HEK293 (cell line): ENCODE measurements at regions not wholly inside any gene's neighbourhood (a gene's known extent, or its start where the extent isn't known, plus 50 kb on each side); places are given as distances from the start of the nearest gene placed in this dataset.

ENCODE experiments used
- CTCF ChIA-PET: fragments of 350-600 bp; formaldehyde crosslinking; extraction: SDS; loops from one replicate; lab custom pipeline; 2021; ENCODE audit warnings: antibody characterized with exemption; lab: Yijun Ruan, JAX
- POLR2A ChIA-PET: fragments of 300-600 bp; formaldehyde crosslinking; extraction: SDS; loops from one replicate; lab custom pipeline; 2020; ENCODE audit warnings: antibody characterized with exemption, inconsistent platforms; lab: Yijun Ruan, JAX
- H3K27ac ChIP-seq: fragments of 200-500 bp; sonication (Bioruptor generic); 2 replicates; pipeline ENCODE4 v1.5.1; 2014; ENCODE audit warnings: low read depth, low read length, control low read depth, inconsistent platforms; ENCODE audit errors: extremely low read depth
- H3K36me3 ChIP-seq, 2 experiments: fragments of 200-500 bp in 1 of 2; sonication (Bioruptor generic) in 1 of 2; 1 replicate in 1 of 2; 2 replicates in 1 of 2; pipeline ENCODE4 v1.5.1; 2014 to 2017; ENCODE audit warnings: inconsistent platforms in 2 of 2, low read length in 2 of 2; ENCODE audit not compliant: control insufficient read depth in 2 of 2, insufficient read depth in 1 of 2
- H3K4me1 ChIP-seq: fragments of 200-500 bp; sonication (Bioruptor generic); 2 replicates; pipeline ENCODE4 v1.5.1; 2014; ENCODE audit warnings: mild to moderate bottlenecking, low read length, inconsistent platforms; ENCODE audit not compliant: control insufficient read depth, insufficient read depth
- H3K4me3 ChIP-seq: 2 replicates; pipeline ENCODE4 v1.5.1; 2011; ENCODE audit warnings: low read depth, mild to moderate bottlenecking, control low read depth, low read length, moderate library complexity
- H3K9me3 ChIP-seq: fragments of 200-500 bp; sonication (Bioruptor generic); 2 replicates; pipeline ENCODE4 v1.5.1; 2014; ENCODE audit warnings: low read depth, low read length, inconsistent platforms; ENCODE audit not compliant: control insufficient read depth, insufficient read depth
- ELK4 ChIP-seq: IDR thresholded peaks from 2 replicates; pipeline ENCODE4 v1.6.1; 2011; ENCODE audit warnings: mild to moderate bottlenecking, low read depth, low read length, borderline replicate concordance
- HOXD13 ChIP-seq: sonication (generic); formaldehyde crosslinking; IDR thresholded peaks from 2 replicates; pipeline ENCODE4 v1.8.0; 2022; ENCODE audit warnings: missing genetic modification reagents, borderline replicate concordance
- KLF9 ChIP-seq: fragments of 450-650 bp; formaldehyde crosslinking; IDR thresholded peaks from 2 replicates; pipeline ENCODE4 v1.5.1; 2016; ENCODE audit warnings: missing biosample characterization, missing genetic modification characterization, low read depth
- TRIM28 ChIP-seq: IDR thresholded peaks from 2 replicates; pipeline ENCODE4 v1.6.1; 2011; ENCODE audit warnings: low read length, control low read depth, borderline replicate concordance
- ZBTB48 ChIP-seq: fragments of 450-650 bp; formaldehyde crosslinking; IDR thresholded peaks from 2 replicates; pipeline ENCODE4 v1.5.1; 2016; ENCODE audit warnings: missing biosample characterization, missing genetic modification characterization
- ZFHX2 ChIP-seq: fragments of 450-650 bp; formaldehyde crosslinking; conservative IDR thresholded peaks from 2 replicates; pipeline ENCODE4 v1.5.1; 2016; ENCODE audit warnings: missing biosample characterization, missing genetic modification characterization
- ZFP3 ChIP-seq: fragments of 450-650 bp; formaldehyde crosslinking; IDR thresholded peaks from 2 replicates; pipeline ENCODE4 v1.5.1; 2016; ENCODE audit warnings: low read depth, missing biosample characterization, missing genetic modification characterization
- ZFP37 ChIP-seq: fragments of 450-650 bp; formaldehyde crosslinking; IDR thresholded peaks from 2 replicates; pipeline ENCODE4 v1.5.1; 2016; ENCODE audit warnings: missing biosample characterization, missing genetic modification characterization
- ZNF18 ChIP-seq: fragments of 450-650 bp; formaldehyde crosslinking; IDR thresholded peaks from 2 replicates; pipeline ENCODE4 v1.5.1; 2016; ENCODE audit warnings: missing biosample characterization, missing genetic modification characterization
- ZNF202 ChIP-seq: fragments of 450-650 bp; formaldehyde crosslinking; IDR thresholded peaks from 2 replicates; pipeline ENCODE4 v1.5.1; 2016; ENCODE audit warnings: missing biosample characterization, missing genetic modification characterization, borderline replicate concordance
- ZNF26 ChIP-seq: fragments of 450-650 bp; formaldehyde crosslinking; IDR thresholded peaks from 2 replicates; pipeline ENCODE4 v1.5.1; 2016; ENCODE audit warnings: missing biosample characterization, missing genetic modification characterization
- ZNF292 ChIP-seq: fragments of 450-650 bp; formaldehyde crosslinking; IDR thresholded peaks from 2 replicates; pipeline ENCODE4 v1.5.1; 2016; ENCODE audit warnings: low read depth, missing biosample characterization, missing genetic modification characterization, borderline replicate concordance
- ZNF354C ChIP-seq: fragments of 450-650 bp; formaldehyde crosslinking; IDR thresholded peaks from 2 replicates; pipeline ENCODE4 v1.5.1; 2016; ENCODE audit warnings: missing biosample characterization, missing genetic modification characterization, low read depth, borderline replicate concordance
- ZNF362 ChIP-seq: fragments of 450-650 bp; formaldehyde crosslinking; IDR thresholded peaks from 2 replicates; pipeline ENCODE4 v1.5.1; 2016; ENCODE audit warnings: missing biosample characterization, missing genetic modification characterization
- ZNF518A ChIP-seq: fragments of 450-650 bp; formaldehyde crosslinking; conservative IDR thresholded peaks from 2 replicates; pipeline ENCODE4 v1.5.1; 2016; ENCODE audit warnings: low read depth, missing biosample characterization, missing genetic modification characterization
- ZNF521 ChIP-seq: fragments of 450-650 bp; formaldehyde crosslinking; IDR thresholded peaks from 2 replicates; pipeline ENCODE4 v1.5.1; 2017; ENCODE audit warnings: missing biosample characterization, mild to moderate bottlenecking, missing genetic modification characterization
- ZNF621 ChIP-seq: fragments of 450-650 bp; formaldehyde crosslinking; IDR thresholded peaks from 2 replicates; pipeline ENCODE4 v1.5.1; 2017; ENCODE audit warnings: missing biosample characterization, missing genetic modification characterization
- ZNF654 ChIP-seq: fragments of 450-650 bp; formaldehyde crosslinking; IDR thresholded peaks from 2 replicates; pipeline ENCODE4 v1.5.1; 2016; ENCODE audit warnings: low read depth, missing biosample characterization, missing genetic modification characterization
- ZNF660 ChIP-seq: fragments of 450-650 bp; IDR thresholded peaks from 2 replicates; pipeline ENCODE4 v1.5.1; 2018; ENCODE audit warnings: missing biosample characterization, mild to moderate bottlenecking, missing genetic modification characterization
- ZNF670 ChIP-seq: fragments of 450-650 bp; formaldehyde crosslinking; IDR thresholded peaks from 2 replicates; pipeline ENCODE4 v1.5.1; 2016; ENCODE audit warnings: missing biosample characterization, missing genetic modification characterization, low read depth
- ZNF76 ChIP-seq: fragments of 450-650 bp; formaldehyde crosslinking; IDR thresholded peaks from 2 replicates; pipeline ENCODE4; 2016; ENCODE audit warnings: low read depth, missing biosample characterization, missing genetic modification characterization, borderline replicate concordance
- ZNF777 ChIP-seq: fragments of 450-650 bp; formaldehyde crosslinking; IDR thresholded peaks from 2 replicates; pipeline ENCODE4 v1.5.1; 2017; ENCODE audit warnings: missing biosample characterization, missing genetic modification characterization, borderline replicate concordance
- ZNF843 ChIP-seq: fragments of 450-650 bp; formaldehyde crosslinking; IDR thresholded peaks from 2 replicates; pipeline ENCODE4 v1.5.1; 2016; ENCODE audit warnings: missing biosample characterization, missing genetic modification characterization
- ZSCAN16 ChIP-seq: fragments of 450-650 bp; formaldehyde crosslinking; IDR thresholded peaks from 2 replicates; pipeline ENCODE4 v1.5.1; 2016; ENCODE audit warnings: missing biosample characterization, missing genetic modification characterization
- ZSCAN18 ChIP-seq: fragments of 450-650 bp; formaldehyde crosslinking; IDR thresholded peaks from 2 replicates; pipeline ENCODE4 v1.5.1; 2016; ENCODE audit warnings: missing biosample characterization, missing genetic modification characterization

- Histone ChIP-seq H3K9me3 (no peaks in the 10 kb centered on the region), H3K4me1 (no peaks in the 10 kb centered on the region), H3K4me3 (no peak overlapping the region)
- CTCF ChIA-PET: no interaction called here
- TF ChIP-seq ZSCAN18 (tag by site-specific recombination): no peak
- TF ChIP-seq ZNF26 (tag by site-specific recombination): no peak
- no peak for TF ChIP-seq ZNF670
- TF ChIP-seq ZNF76: no peak
- no peak for TF ChIP-seq ZNF362 (tag by site-specific recombination)
- TF ChIP-seq ZFP3 (tag by site-specific recombination): no peak
- no peak for TF ChIP-seq HOXD13 (CRISPR knock-in tag)
- TF ChIP-seq ZFP37: no peak
- no peak for TF ChIP-seq ZNF654 (tag by site-specific recombination)
- TF ChIP-seq ZNF777 (tag by site-specific recombination): no peak
- TF ChIP-seq KLF9 (tag by site-specific recombination): no peak
- no peak for TF ChIP-seq TRIM28
- no peak for TF ChIP-seq ZNF621 (tag by site-specific recombination)
- TF ChIP-seq ZSCAN16 (tag by site-specific recombination): no peak
- TF ChIP-seq ZBTB48 (tag by site-specific recombination): no peak
- TF ChIP-seq ZNF354C (tag by site-specific recombination): no peak
- no peak for TF ChIP-seq ZNF292 (tag by site-specific recombination)
- no peak for TF ChIP-seq ZFHX2
- TF ChIP-seq, all 188 proteins: peak for 0
- H3K27ac ChIP-seq: no peak overlapping the region
- POLR2A ChIA-PET: no interaction called here
- H3K36me3 ChIP-seq: no peaks in the 10 kb centered on the region
Observed at GRCh38 chr4:15349965-15350364, 77.9 kb upstream of the C1QTNF7 start.

- TF ChIP-seq ZNF521: no peak
- TF ChIP-seq ELK4: no peak
- TF ChIP-seq ZNF18: no peak
- TF ChIP-seq ZNF202 (tag by site-specific recombination): no peak
- no peak for TF ChIP-seq ZNF660 (tag by site-specific recombination)
- no peak for TF ChIP-seq ZNF518A (tag by site-specific recombination)
- TF ChIP-seq ZNF843 (tag by site-specific recombination): no peak
- no peak for TF ChIP-seq ZFP3 (tag by site-specific recombination)
- Histone ChIP-seq H3K9me3 (no peaks in the 10 kb centered on the region), H3K4me1 (no peaks in the 10 kb centered on the region), H3K27ac (no peak overlapping the region), H3K36me3 (no peaks in the 10 kb centered on the region), H3K4me3 (no peak overlapping the region)
- ChIA-PET POLR2A (no interaction called here), CTCF (interaction anchor here (0.8 kb wide), 1 partner anchor 84 kb away, joined by 3 read pairs; no protein-coding TSS in a partner anchor)
Observed at GRCh38 chr4:15352524-15352923, 75.3 kb upstream of the C1QTNF7 start.
